T-helper 2 cell treated with Interferon-gamma antibody and Interleukin-4, amounts not matched to agents 5 μg/mL and 100 μg/mL, for 36 hours (primary cell): ENCODE measurements at regions not wholly inside any gene's neighbourhood (a gene's known extent, or its start where the extent isn't known, plus 50 kb on each side); places are given as distances from the start of the nearest gene placed in this dataset.

Experiments
- DNase-seq: peaks from one replicate; pipeline ENCODE4 v3.0.0; 2021; ENCODE audit warnings: low spot score
- H3K27ac Mint-ChIP-seq: one replicate; pipeline ENCODE4 v1.8.0; 2021; ENCODE audit warnings: mild to moderate bottlenecking, mixed read lengths
- H3K27me3 Mint-ChIP-seq: one replicate; pipeline ENCODE4 v1.8.0; 2021; ENCODE audit warnings: low read depth, mixed read lengths
- H3K36me3 Mint-ChIP-seq: one replicate; pipeline ENCODE4 v1.8.0; 2021; ENCODE audit warnings: low read depth, mixed read lengths
- H3K4me1 Mint-ChIP-seq: one replicate; pipeline ENCODE4 v1.8.0; 2021; ENCODE audit warnings: low read depth, mixed read lengths
- H3K4me3 Mint-ChIP-seq: one replicate; pipeline ENCODE4 v1.8.0; 2022; ENCODE audit warnings: mild to moderate bottlenecking, moderate library complexity, mixed read lengths
- H3K9me3 Mint-ChIP-seq: one replicate; pipeline ENCODE4 v1.8.0; 2021; ENCODE audit warnings: mixed read lengths

GRCh38 chr6:163945808-163946207 is 531.3 kb downstream of the QKI start:
- H3K27ac Mint-ChIP-seq, result no peak overlapping the region
- no peaks in the 10 kb centered on the region for H3K4me1 Mint-ChIP-seq
- H3K27me3 Mint-ChIP-seq, result peaks cover 3% of the 10 kb centered on the region
- DNase-seq, result no peak
- no peaks in the 10 kb centered on the region for H3K9me3 Mint-ChIP-seq
- H3K4me3 Mint-ChIP-seq, result no peak overlapping the region
- no peaks in the 10 kb centered on the region for H3K36me3 Mint-ChIP-seq

GRCh38 chr6:163944897-163945296 is 530.4 kb downstream of the QKI start:
- Mint-ChIP-seq H3K27ac (no peak overlapping the region), H3K4me1 (no peaks in the 10 kb centered on the region), H3K4me3 (no peak overlapping the region), H3K9me3 (no peaks in the 10 kb centered on the region), H3K27me3 (peaks cover 3% of the 10 kb centered on the region), H3K36me3 (no peaks in the 10 kb centered on the region)
- DNase-seq, result no peak

DNA sequence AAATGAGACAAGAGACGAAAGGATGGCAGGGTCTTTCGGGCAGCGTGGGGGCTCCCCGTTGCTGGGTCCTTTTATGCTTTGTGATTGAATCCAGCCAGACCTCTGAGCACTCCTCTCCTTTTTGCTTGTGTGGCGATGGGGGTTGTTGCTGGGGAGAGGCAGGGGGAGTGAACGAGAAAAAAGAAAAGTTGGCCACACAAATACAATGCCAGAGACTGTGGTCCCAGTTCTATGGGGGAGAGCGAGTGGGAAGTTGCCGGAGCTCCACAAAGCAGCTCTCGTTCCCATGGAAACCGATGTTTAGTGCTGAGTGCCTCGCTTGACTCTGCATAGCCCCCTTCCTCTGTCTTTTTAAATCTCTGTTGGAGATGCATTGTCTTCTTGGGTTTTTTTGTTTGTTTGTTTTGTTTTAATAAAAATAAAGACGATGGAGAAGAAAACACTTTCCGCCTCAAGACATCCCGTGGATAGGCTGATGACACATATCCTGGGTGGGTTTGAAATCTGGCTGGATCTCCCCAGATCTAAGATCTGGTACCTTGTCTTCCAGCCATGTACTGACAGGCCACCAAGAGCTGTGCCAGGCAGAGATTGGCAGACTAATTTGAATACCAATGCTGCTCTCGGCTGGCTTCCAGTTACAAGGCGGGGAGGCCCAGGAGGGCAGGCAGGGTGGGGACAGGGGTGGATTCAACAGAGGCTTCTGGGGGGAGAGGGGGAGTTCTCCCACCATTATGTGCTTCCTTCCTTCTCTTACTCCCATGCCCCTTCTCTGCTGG is 529.3 kb downstream of the QKI start:
- H3K27me3 Mint-ChIP-seq, result peaks cover 3% of the 10 kb centered on the region
- no peaks in the 10 kb centered on the region for H3K9me3 Mint-ChIP-seq
- DNase-seq, result no peak
- no peaks in the 10 kb centered on the region for H3K4me1 Mint-ChIP-seq
- no peak overlapping the region for H3K4me3 Mint-ChIP-seq
- H3K36me3 Mint-ChIP-seq, result no peaks in the 10 kb centered on the region
- no peak overlapping the region for H3K27ac Mint-ChIP-seq

DNA sequence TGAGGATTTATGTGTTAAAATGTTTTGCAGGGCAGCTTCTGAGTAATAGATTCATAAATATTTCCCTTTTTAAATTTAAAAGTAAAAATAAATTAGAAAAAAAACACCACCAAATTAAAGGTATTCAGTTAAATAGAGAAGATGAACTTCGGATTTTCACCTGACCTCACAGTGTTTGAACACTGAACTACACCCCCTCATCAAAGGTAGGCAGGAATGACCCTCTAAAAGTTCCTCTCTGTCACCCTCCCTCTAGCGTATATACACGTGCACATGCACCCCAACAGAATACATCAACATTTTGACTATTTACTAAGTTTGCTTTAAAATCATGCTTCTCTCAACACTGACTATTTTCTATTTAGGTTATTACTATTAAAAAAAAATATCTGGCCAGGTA is 528.3 kb downstream of the QKI start:
- Mint-ChIP-seq H3K4me1 (no peaks in the 10 kb centered on the region), H3K27ac (no peak overlapping the region), H3K4me3 (no peak overlapping the region), H3K36me3 (no peaks in the 10 kb centered on the region), H3K9me3 (no peaks in the 10 kb centered on the region), H3K27me3 (peaks cover 3% of the 10 kb centered on the region)
- no peak for DNase-seq

- H3K27me3 Mint-ChIP-seq, result peaks cover 3% of the 10 kb centered on the region
Measured at GRCh38 chr6:163941624-163941976, 527.1 kb downstream of the QKI start.

GRCh38 chr6:163940705-163941623 is 526.4 kb downstream of the QKI start:
- Mint-ChIP-seq H3K4me3 (no peak overlapping the region), H3K27me3 (peaks cover 3% of the 10 kb centered on the region), H3K36me3 (no peaks in the 10 kb centered on the region), H3K9me3 (no peaks in the 10 kb centered on the region), H3K4me1 (no peaks in the 10 kb centered on the region), H3K27ac (no peak overlapping the region)
- DNase-seq, result no peak

More at GRCh38 chr6:163941624-163941976, 527.1 kb downstream of the QKI start:
- Mint-ChIP-seq H3K4me1 (no peaks in the 10 kb centered on the region), H3K4me3 (no peak overlapping the region), H3K36me3 (no peaks in the 10 kb centered on the region), H3K27ac (no peak overlapping the region), H3K9me3 (no peaks in the 10 kb centered on the region)
- no peak for DNase-seq

DNA sequence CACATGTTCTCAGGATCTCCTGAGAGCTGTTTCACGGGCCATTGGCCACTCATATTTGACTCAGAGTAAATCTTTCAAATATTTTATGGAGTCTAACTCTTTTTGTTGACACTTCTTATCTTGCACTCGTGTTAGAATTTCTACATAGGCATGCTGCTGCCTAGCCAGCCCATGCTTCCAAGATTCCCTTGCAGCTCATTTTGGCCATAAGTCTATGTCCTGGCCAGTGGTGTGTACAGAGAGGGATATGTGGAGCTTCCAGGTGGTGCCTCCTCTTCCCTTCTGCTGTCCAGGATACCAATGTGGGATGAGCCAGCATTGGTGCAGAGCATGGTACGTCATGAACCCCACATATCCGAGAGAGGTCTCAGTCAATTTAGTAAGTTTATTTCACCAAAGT is 522.6 kb downstream of the QKI start:
- no peak for DNase-seq
- Mint-ChIP-seq H3K27me3 (no peaks in the 10 kb centered on the region), H3K4me3 (no peak overlapping the region), H3K4me1 (no peaks in the 10 kb centered on the region), H3K36me3 (no peaks in the 10 kb centered on the region), H3K9me3 (no peaks in the 10 kb centered on the region), H3K27ac (no peak overlapping the region)

DNA sequence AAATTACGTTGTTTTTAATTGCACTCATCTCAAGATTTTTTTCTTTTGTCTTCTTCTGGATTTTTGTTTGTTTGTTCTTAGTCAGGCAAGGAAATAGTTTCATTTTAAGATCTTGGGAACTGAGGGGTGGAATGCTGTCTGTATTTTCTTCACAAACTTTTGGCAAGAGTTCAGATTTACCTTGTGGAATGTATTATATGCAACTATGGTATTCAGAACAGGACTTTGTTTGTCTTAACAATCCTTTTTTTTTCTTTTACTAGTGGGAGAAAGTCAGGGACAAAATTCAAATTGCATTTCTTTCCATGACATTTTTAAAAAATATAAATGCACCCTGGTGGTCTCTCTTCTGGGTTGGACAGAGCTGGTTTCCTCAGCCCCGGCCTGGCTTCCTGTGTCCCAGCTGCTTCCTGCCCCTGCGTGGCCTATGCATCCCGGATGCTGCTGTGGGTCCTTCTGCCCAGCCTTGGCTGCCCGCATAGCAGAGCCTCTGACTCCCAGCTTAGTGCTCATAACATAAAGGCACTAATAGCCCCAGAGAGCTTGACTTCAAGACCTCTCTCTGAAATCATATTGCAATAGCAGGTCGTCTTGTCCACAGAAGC is 520.7 kb downstream of the QKI start:
- DNase-seq, result no peak
- H3K27me3 Mint-ChIP-seq, result no peaks in the 10 kb centered on the region
- no peaks in the 10 kb centered on the region for H3K4me1 Mint-ChIP-seq
- no peak overlapping the region for H3K4me3 Mint-ChIP-seq
- no peaks in the 10 kb centered on the region for H3K9me3 Mint-ChIP-seq
- no peak overlapping the region for H3K27ac Mint-ChIP-seq
- H3K36me3 Mint-ChIP-seq, result no peaks in the 10 kb centered on the region

- Mint-ChIP-seq H3K4me3 (no peak overlapping the region), H3K27ac (no peak overlapping the region), H3K27me3 (no peaks in the 10 kb centered on the region), H3K4me1 (no peaks in the 10 kb centered on the region), H3K9me3 (no peaks in the 10 kb centered on the region), H3K36me3 (no peaks in the 10 kb centered on the region)
- DNase-seq, result no peak
Measured at GRCh38 chr6:163930012-163930411, 515.5 kb downstream of the QKI start.

DNA sequence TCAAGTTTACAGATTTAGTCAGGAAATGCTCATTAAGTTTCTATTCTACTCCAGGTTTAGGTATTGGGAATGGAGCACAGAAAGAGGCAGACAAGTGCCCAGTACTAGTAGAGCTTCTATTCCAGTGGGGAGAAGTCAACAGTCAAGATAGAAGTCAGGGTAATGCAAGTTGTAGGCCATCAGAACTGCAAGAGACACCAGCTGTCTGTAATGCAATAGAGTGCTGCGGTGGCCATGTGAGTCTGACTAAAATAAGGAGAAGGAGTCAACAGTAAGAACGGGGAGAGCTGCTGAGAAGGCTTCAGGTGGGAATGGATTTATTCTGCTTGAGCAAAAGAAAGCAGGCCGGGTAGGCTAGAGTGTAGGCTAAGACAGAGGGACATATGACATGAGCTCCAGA is 515.0 kb downstream of the QKI start:
- Mint-ChIP-seq H3K36me3 (no peaks in the 10 kb centered on the region), H3K9me3 (no peaks in the 10 kb centered on the region), H3K4me1 (no peaks in the 10 kb centered on the region), H3K27me3 (no peaks in the 10 kb centered on the region), H3K4me3 (no peak overlapping the region), H3K27ac (no peak overlapping the region)
- no peak for DNase-seq

DNA sequence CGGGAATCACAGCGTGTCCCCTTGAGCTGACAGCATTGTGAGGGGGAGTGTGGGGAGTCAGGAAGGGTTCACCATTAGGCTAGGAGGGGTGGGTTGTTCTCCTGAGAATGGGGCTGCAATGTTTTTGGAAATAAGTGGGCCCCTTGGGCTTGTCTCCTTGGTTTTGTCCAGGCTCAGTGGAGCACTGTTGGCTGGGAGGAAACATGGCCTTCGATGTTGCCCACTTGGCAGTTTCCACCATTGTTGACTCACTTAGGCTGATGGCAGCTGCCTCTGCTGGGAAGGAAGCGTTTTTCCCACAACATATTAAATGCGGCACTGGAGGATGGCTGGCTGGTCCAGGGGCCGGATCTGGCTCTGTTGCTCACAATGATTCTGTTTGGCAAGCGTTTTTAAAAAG is 512.1 kb downstream of the QKI start:
- DNase-seq, result no peak
- Mint-ChIP-seq H3K27ac (no peak overlapping the region), H3K4me1 (no peaks in the 10 kb centered on the region), H3K27me3 (no peaks in the 10 kb centered on the region), H3K4me3 (no peak overlapping the region), H3K36me3 (no peaks in the 10 kb centered on the region), H3K9me3 (no peaks in the 10 kb centered on the region)

- no peak for DNase-seq
- Mint-ChIP-seq H3K4me1 (no peaks in the 10 kb centered on the region), H3K27ac (no peak overlapping the region), H3K27me3 (no peaks in the 10 kb centered on the region), H3K9me3 (no peaks in the 10 kb centered on the region), H3K4me3 (no peak overlapping the region), H3K36me3 (no peaks in the 10 kb centered on the region)
Measured at GRCh38 chr6:163925839-163926238, 511.3 kb downstream of the QKI start.

- no peak for DNase-seq
- Mint-ChIP-seq H3K9me3 (no peaks in the 10 kb centered on the region), H3K4me3 (no peak overlapping the region), H3K36me3 (no peaks in the 10 kb centered on the region), H3K27me3 (no peaks in the 10 kb centered on the region), H3K4me1 (no peaks in the 10 kb centered on the region), H3K27ac (no peak overlapping the region)
Measured at GRCh38 chr6:163923658-163924411, 509.3 kb downstream of the QKI start.

DNA sequence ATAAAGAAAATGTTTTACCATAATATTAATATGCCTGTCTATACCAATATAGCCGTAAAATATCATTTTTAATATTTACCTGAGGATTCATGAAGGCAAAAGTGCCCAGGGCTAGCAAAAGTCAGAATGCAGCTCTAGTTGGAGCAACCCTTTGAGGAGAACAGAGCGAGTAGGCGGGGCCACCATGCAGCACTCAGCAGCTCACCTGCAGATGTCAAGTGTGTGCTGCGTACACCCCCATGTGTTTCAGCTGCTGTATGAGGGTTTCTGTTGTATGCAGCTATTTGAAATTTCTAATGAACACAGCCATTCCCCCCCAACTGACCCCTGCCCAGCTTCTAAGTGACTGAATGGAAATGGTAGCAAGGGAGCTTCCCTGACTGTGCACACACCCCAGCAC is 508.0 kb downstream of the QKI start:
- Mint-ChIP-seq H3K27ac (no peak overlapping the region), H3K4me3 (no peak overlapping the region), H3K9me3 (no peaks in the 10 kb centered on the region), H3K4me1 (no peaks in the 10 kb centered on the region), H3K27me3 (no peaks in the 10 kb centered on the region), H3K36me3 (no peaks in the 10 kb centered on the region)
- DNase-seq, result no peak
